Mesodermal cell (in vitro differentiated cells): ENCODE measurements at regions not wholly inside any gene's neighbourhood (a gene's known extent, or its start where the extent isn't known, plus 50 kb on each side); places are given as distances from the start of the nearest gene placed in this dataset.

ENCODE experiments used
- H3K27ac ChIP-seq: 2 replicates; pipeline ENCODE4 v1.7.0; 2013; ENCODE audit warnings: mild to moderate bottlenecking, low read depth, low read length, moderate library complexity; ENCODE audit not compliant: severe bottlenecking
- H3K36me3 ChIP-seq: 2 replicates; pipeline ENCODE4 v1.7.1; 2013; ENCODE audit warnings: mild to moderate bottlenecking, low read length, moderate library complexity; ENCODE audit not compliant: control insufficient read depth, insufficient read depth
- H3K4me1 ChIP-seq: one replicate; pipeline ENCODE4 v1.7.1; 2013; ENCODE audit warnings: mild to moderate bottlenecking, low read length; ENCODE audit not compliant: insufficient read depth, control insufficient read depth, poor library complexity, severe bottlenecking
- H3K4me3 ChIP-seq: 2 replicates; pipeline ENCODE4 v1.7.0; 2013; ENCODE audit warnings: low read length, control low read depth, mild to moderate bottlenecking; ENCODE audit not compliant: insufficient read depth, poor library complexity, severe bottlenecking; ENCODE audit errors: extremely low read depth
- H3K9me3 ChIP-seq: 2 replicates; pipeline ENCODE4 v1.7.1; 2013; ENCODE audit warnings: mild to moderate bottlenecking, low read length, moderate library complexity; ENCODE audit not compliant: control insufficient read depth
- WGBS, 2 experiments: methylation state at CpG; one replicate each; pipeline ENCODE4 v1.1.5; 2013; ENCODE audit warnings: missing lambda C conversion rate in 2 of 2; ENCODE audit not compliant: insufficient coverage in 2 of 2; 5-methylcytosine and 5-hydroxymethylcytosine counted together

- H3K4me3 ChIP-seq: no peak overlapping the region
- no peak overlapping the region for H3K27ac ChIP-seq
- 90 to 91% methylated on average over 24 to 26 of the region's 26 CpGs for WGBS, 2 experiments
- H3K9me3 ChIP-seq: no peaks in the 10 kb centered on the region
- H3K4me1 ChIP-seq: no peaks in the 10 kb centered on the region
- H3K36me3 ChIP-seq: no peaks in the 10 kb centered on the region
Measured at GRCh38 chr2:2566396-2567323, 235.6 kb upstream of the MYT1L start.

DNA sequence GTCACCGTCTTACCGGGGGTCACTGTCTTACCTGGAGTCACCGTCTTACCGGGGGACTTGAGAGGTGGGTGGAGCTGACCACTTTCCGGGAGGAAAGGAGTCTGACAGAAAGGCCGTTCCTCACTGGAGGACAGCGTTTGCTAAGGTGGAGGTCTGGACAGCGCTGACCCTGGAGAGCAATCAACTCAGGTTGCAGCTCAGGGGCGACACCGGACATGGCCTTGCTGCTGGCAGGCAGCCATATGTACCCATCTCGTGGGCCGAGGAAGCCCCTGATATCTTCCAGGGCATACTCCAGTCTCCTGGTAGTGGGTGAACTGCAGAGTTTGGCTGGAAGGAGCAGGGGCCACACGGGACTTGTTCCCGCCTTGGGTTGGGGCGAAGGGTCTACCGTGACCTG is 234.6 kb upstream of the MYT1L start:
- Histone ChIP-seq H3K4me1 (no peaks in the 10 kb centered on the region), H3K4me3 (no peak overlapping the region), H3K27ac (no peak overlapping the region), H3K36me3 (no peaks in the 10 kb centered on the region), H3K9me3 (no peaks in the 10 kb centered on the region)
- WGBS, 2 experiments: 86 to 93% methylated on average over 16 of the region's 16 CpGs

GRCh38 chr2:2564300-2565078 is 233.4 kb upstream of the MYT1L start:
- H3K36me3 ChIP-seq: no peaks in the 10 kb centered on the region
- H3K4me1 ChIP-seq: no peaks in the 10 kb centered on the region
- no peaks in the 10 kb centered on the region for H3K9me3 ChIP-seq
- WGBS, 2 experiments: 77 to 88% methylated on average over 14 to 20 of the region's 24 CpGs
- no peak overlapping the region for H3K4me3 ChIP-seq
- H3K27ac ChIP-seq: no peak overlapping the region

- H3K4me3 ChIP-seq: no peak overlapping the region
- WGBS, 2 experiments: 69 to 86% methylated on average over 5 to 8 of the region's 8 CpGs
- no peaks in the 10 kb centered on the region for H3K4me1 ChIP-seq
- no peaks in the 10 kb centered on the region for H3K9me3 ChIP-seq
- no peaks in the 10 kb centered on the region for H3K36me3 ChIP-seq
- no peak overlapping the region for H3K27ac ChIP-seq
Measured at GRCh38 chr2:2563309-2563860, 232.3 kb upstream of the MYT1L start.

GRCh38 chr2:2562867-2563266 is 231.8 kb upstream of the MYT1L start:
- Histone ChIP-seq H3K4me1 (no peaks in the 10 kb centered on the region), H3K9me3 (no peaks in the 10 kb centered on the region), H3K27ac (no peak overlapping the region), H3K36me3 (no peaks in the 10 kb centered on the region), H3K4me3 (no peak overlapping the region)
- 68 to 69% methylated on average over 2 to 3 of the region's 5 CpGs for WGBS, 2 experiments

DNA sequence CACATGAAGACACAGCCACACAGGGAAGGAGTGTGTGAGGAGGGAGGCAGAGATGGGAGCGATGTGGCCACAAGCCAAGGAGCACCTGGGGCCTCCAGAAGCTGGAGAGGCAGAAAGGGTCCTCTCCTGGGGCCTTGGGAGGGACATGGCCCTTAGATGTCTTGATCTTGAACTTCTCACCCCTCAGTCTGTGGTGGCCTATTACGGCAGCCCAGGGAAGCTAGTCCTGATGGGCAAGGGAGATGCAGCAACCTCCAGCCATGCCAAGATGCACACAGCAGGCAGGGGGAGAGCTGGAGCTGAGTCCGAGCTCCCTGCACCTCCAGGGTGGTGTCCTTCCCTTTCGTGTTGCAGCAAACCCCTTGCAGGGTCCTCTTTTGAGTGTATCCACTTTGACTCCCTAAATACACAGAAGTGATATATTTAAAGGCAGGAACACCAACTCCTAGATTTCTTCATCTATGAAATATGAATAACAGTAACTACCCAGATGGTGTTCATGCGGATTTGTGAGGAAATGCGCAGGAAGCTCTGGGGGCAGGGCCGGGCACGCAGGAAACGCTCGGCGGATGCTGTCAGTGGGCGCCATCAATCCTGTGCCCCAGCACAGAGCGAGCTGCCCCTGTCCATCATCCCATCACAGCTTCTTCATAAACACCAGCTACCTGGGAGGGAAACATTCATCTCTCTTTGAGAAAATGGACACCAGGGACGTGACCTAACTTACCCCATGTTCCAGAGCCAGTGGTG is 230.4 kb upstream of the MYT1L start:
- no peaks in the 10 kb centered on the region for H3K4me1 ChIP-seq
- no peak overlapping the region for H3K27ac ChIP-seq
- WGBS, 2 experiments: 90 to 96% methylated on average over 12 to 13 of the region's 14 CpGs
- no peaks in the 10 kb centered on the region for H3K9me3 ChIP-seq
- no peaks in the 10 kb centered on the region for H3K36me3 ChIP-seq
- no peak overlapping the region for H3K4me3 ChIP-seq

DNA sequence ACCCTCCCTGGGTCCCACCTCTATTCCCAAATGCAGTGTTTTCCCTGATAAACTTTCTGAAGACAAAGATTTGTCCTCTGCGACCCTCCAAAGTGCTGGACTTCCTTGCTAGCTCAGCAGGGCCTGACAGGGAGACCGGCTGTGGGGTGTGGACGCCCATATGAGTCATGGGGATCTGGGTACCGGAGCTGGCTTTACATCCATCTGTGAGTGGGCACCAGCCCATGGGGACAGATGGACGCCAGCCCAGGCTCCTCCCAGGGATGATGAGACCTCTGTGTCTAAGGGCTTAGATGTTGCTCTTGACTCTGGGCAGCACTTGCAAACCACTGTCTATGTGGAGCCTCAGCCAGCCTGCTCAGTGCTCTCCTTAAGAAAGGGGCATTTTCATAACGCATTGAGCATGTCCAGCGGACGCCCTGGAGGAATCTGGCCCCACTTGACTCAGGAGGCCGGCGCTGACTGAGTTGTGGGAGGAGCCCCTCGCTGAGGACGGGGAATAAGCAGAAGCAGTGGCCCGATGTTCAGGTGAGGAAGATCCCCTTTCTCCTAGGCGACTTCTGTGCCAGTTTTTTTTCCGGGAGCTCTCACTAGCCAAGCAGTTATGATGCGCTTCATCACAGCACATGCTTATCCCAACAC is 229.4 kb upstream of the MYT1L start:
- WGBS, 2 experiments: 87 to 92% methylated on average over 16 of the region's 16 CpGs
- H3K4me3 ChIP-seq: no peak overlapping the region
- no peaks in the 10 kb centered on the region for H3K9me3 ChIP-seq
- no peaks in the 10 kb centered on the region for H3K4me1 ChIP-seq
- no peaks in the 10 kb centered on the region for H3K36me3 ChIP-seq
- H3K27ac ChIP-seq: no peak overlapping the region

GRCh38 chr2:2558476-2558875 is 227.4 kb upstream of the MYT1L start:
- H3K36me3 ChIP-seq: no peaks in the 10 kb centered on the region
- no peak overlapping the region for H3K27ac ChIP-seq
- H3K9me3 ChIP-seq: no peaks in the 10 kb centered on the region
- no peak overlapping the region for H3K4me3 ChIP-seq
- H3K4me1 ChIP-seq: no peaks in the 10 kb centered on the region
- 81 to 88% methylated on average over 9 of the region's 9 CpGs for WGBS, 2 experiments

GRCh38 chr2:2557475-2557874 is 226.4 kb upstream of the MYT1L start:
- H3K36me3 ChIP-seq: no peaks in the 10 kb centered on the region
- no peak overlapping the region for H3K27ac ChIP-seq
- no peaks in the 10 kb centered on the region for H3K9me3 ChIP-seq
- no peaks in the 10 kb centered on the region for H3K4me1 ChIP-seq
- no peak overlapping the region for H3K4me3 ChIP-seq
- 96 to 100% methylated on average over 2 to 3 of the region's 5 CpGs for WGBS, 2 experiments

GRCh38 chr2:2550856-2551255 is 219.8 kb upstream of the MYT1L start:
- no peaks in the 10 kb centered on the region for H3K36me3 ChIP-seq
- no peaks in the 10 kb centered on the region for H3K4me1 ChIP-seq
- 78 to 87% methylated on average over 1 to 3 of the region's 3 CpGs for WGBS, 2 experiments
- H3K4me3 ChIP-seq: no peak overlapping the region
- H3K9me3 ChIP-seq: no peaks in the 10 kb centered on the region
- H3K27ac ChIP-seq: no peak overlapping the region
